Hematopoietic multipotent progenitor cell treated with erythropoietin and hydrocortisone succinate and interleukin-3 and kit ligand, for 4 days (in vitro differentiated cells): ENCODE measurements at regions not wholly inside any gene's neighbourhood (a gene's known extent, or its start where the extent isn't known, plus 50 kb on each side); places are given as distances from the start of the nearest gene placed in this dataset.
"Not testable (repeated sequence)": the region's sequence is repeated elsewhere in the genome, so short reads cannot be mapped to it uniquely, and the experiment has no call there.

Experiments
- DNase-seq: peaks from one replicate; pipeline ENCODE4 v3.0.0-alpha.2; 2015

- not testable (repeated sequence) for DNase-seq
Observed at GRCh38 chr14:105662043-105662442, 135.7 kb downstream of the TMEM121 start.

- not testable (repeated sequence) for DNase-seq
Observed at GRCh38 chr14:105662592-105662991, 136.2 kb downstream of the TMEM121 start.

- not testable (repeated sequence) for DNase-seq
Observed at GRCh38 chr14:105663323-105663722, 136.9 kb downstream of the TMEM121 start.

GRCh38 chr14:105663818-105664596 lies 137.6 kb downstream of the TMEM121 start:
- not testable (repeated sequence) for DNase-seq

GRCh38 chr14:105664691-105665090 lies 138.3 kb downstream of the TMEM121 start:
- no peak for DNase-seq

- DNase-seq, result no peak
Observed at GRCh38 chr14:105665247-105665950, 139.0 kb downstream of the TMEM121 start.

GRCh38 chr14:105665951-105666277 lies 139.5 kb downstream of the TMEM121 start:
- DNase-seq, result no peak

- DNase-seq, result no peak
Observed at GRCh38 chr14:105666420-105666819, 140.0 kb downstream of the TMEM121 start.

- not testable (repeated sequence) for DNase-seq
Observed at GRCh38 chr14:105666991-105667662, 140.7 kb downstream of the TMEM121 start.

- DNase-seq, result not testable (repeated sequence)
Observed at GRCh38 chr14:105667663-105668020, 141.3 kb downstream of the TMEM121 start.

- DNase-seq, result not testable (repeated sequence)
Observed at GRCh38 chr14:105668021-105668420, 141.6 kb downstream of the TMEM121 start.

- not testable (repeated sequence) for DNase-seq
Observed at GRCh38 chr14:105668471-105669230, 142.3 kb downstream of the TMEM121 start.

GRCh38 chr14:105669231-105669610 lies 142.8 kb downstream of the TMEM121 start:
- not testable (repeated sequence) for DNase-seq

GRCh38 chr14:105669646-105670045 lies 143.3 kb downstream of the TMEM121 start:
- not testable (repeated sequence) for DNase-seq

- DNase-seq, result not testable (repeated sequence)
Observed at GRCh38 chr14:105672450-105673200, 146.2 kb downstream of the TMEM121 start.

- not testable (repeated sequence) for DNase-seq
Observed at GRCh38 chr14:105675433-105675832, 149.1 kb downstream of the TMEM121 start.

- not testable (repeated sequence) for DNase-seq
Observed at GRCh38 chr14:105675905-105676670, 149.7 kb downstream of the TMEM121 start.

GRCh38 chr14:105678057-105678456 lies 151.7 kb downstream of the TMEM121 start:
- DNase-seq, result not testable (repeated sequence)

GRCh38 chr14:105678996-105679958 lies 152.9 kb downstream of the TMEM121 start:
- DNase-seq, result not testable (repeated sequence)
